Choroid plexus epithelial cell (primary cell): ENCODE measurements at regions not wholly inside any gene's neighbourhood (a gene's known extent, or its start where the extent isn't known, plus 50 kb on each side); places are given as distances from the start of the nearest gene placed in this dataset.

Source experiments
- DNase-seq: peaks from one replicate; pipeline ENCODE4 v3.0.0-alpha.2; 2010; ENCODE audit warnings: low read depth
- H3K4me3 ChIP-seq: 2 replicates; pipeline ENCODE4 v1.5.1; 2011; ENCODE audit warnings: low read depth, mild to moderate bottlenecking, control low read depth, low read length, moderate library complexity
- TF ChIP-seq, protein P1 (sequence below): conservative IDR thresholded peaks from 2 replicates; pipeline ENCODE4 v1.5.1; 2011; ENCODE audit warnings: low read depth, mild to moderate bottlenecking, control low read depth, inconsistent platforms, low read length, moderate library complexity

DNA sequence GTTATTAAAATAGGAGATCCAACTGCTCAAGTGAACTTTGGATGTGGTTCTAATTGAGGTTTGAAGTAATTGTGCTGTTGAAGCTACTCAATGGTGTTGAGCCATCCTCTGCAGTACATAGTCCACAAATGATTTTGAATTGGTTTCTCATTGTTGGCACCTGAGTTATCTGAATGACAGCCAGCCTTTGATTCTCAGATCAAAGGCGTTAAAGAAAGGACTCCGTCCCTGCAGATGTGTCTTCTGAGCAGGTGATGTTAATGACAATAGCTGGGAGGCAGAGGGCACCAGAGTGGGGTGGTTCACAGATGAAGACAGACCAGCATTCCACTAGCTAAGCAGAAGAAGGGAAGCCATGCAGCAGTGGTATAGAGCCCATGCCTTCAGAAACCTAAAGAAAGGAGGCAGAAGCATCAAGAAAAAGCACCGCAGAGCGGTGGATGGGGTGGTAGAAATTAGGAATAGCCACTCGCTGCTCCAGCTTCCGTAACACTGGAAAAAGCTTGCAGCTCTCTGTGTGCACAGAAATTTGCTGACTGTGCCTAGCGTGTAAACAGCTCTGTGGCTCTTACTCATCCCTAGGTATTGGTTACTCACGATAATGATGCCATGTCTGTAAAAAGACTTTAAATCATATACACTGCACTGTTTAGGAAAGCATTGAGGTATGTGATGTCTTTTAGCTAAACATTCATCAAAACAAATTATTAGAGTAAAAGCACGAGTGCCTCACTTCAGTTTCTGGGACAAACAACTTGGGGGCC is 79.2 kb upstream of the CLCN4 start:
- TF ChIP-seq, protein P1, sequence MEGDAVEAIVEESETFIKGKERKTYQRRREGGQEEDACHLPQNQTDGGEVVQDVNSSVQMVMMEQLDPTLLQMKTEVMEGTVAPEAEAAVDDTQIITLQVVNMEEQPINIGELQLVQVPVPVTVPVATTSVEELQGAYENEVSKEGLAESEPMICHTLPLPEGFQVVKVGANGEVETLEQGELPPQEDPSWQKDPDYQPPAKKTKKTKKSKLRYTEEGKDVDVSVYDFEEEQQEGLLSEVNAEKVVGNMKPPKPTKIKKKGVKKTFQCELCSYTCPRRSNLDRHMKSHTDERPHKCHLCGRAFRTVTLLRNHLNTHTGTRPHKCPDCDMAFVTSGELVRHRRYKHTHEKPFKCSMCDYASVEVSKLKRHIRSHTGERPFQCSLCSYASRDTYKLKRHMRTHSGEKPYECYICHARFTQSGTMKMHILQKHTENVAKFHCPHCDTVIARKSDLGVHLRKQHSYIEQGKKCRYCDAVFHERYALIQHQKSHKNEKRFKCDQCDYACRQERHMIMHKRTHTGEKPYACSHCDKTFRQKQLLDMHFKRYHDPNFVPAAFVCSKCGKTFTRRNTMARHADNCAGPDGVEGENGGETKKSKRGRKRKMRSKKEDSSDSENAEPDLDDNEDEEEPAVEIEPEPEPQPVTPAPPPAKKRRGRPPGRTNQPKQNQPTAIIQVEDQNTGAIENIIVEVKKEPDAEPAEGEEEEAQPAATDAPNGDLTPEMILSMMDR: no peak
- peak; percentile 35 for DNase-seq

DNA sequence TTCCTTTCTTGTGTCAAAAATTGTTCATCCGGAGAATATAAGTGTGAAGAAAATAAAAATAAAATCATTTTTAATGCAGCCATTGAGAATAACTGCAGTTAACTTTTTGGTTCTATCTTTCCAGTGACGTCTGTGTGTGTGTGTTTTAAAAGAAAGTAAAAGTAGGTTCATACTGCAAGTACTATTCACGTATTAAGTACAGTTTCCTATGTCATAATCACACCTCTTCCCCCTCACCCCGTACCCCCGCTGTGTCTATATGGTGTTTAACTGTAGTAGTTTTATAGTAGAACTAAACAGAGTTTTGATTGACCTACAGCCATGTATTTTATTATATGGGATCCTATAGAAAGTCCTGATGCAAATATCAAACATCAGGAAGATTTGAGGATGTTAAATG is 78.5 kb upstream of the CLCN4 start:
- H3K4me3 ChIP-seq: no peak overlapping the region
- TF ChIP-seq, protein P1: no peak
- DNase-seq: no peak

More for the DNA sequence above, 79.2 kb upstream of the CLCN4 start:
- no peak overlapping the region for H3K4me3 ChIP-seq

DNA sequence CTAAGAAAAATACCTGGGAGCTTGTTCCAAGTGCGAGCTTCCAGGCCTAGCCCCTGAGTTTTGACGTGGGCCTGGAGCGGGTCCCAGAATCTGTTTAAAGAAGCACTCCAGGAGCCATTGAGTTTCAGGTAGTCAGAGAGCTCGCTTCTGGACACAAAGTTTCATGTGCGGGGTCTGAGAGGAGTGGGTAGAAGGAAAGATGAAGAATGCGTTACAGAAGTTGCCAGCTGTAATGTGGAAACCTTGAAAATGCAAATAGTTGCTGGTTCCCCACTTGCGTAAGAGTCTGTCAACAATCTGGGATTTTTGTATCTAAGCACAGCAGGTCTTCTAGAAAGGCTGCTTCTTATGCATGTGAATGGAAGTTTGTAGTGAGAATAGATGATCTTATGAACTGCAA is 77.5 kb upstream of the CLCN4 start:
- H3K4me3 ChIP-seq: no peak overlapping the region
- TF ChIP-seq, protein P1: no peak
- peak; percentile 82 for DNase-seq

DNA sequence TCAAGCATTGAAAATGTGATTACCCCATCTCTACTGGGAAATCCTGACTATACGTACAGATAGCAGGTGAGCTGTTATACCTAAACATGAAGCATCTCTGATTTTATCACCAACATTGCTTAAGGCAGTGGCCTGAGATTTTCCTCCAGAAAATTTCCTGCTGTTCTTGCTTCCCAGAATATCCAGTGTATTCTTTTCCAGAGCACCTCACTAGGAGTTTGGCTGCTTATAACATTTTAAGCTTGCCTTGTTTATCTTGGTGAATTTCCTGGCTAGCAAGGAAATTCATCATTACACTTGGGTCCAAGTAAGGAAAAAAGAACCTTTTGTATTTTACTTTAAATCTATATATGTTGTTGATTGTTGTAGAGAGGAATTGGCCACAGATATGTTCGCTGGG is 73.0 kb upstream of the CLCN4 start:
- TF ChIP-seq, protein P1: no peak
- DNase-seq: no peak

DNA sequence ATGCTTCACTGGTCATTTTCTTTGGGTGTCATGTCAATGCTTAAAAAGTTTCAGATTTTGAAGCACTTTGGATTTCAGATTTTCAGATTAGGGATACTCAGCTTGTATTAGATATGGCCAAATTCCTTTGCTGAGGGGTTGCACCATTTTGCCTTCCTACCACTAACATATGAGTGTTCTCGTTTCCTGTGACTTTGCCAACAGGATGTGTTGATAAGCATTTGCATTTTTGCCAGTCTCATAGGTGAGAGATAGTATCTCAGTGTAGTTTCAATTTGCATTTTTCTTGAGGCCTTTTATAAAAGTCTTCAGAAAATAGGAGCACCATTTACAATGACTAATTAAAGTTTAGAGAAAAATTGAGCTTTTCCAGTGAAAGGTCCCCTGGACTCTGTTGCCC is 71.6 kb upstream of the CLCN4 start:
- TF ChIP-seq, protein P1: no peak
- no peak for DNase-seq
- H3K4me3 ChIP-seq: no peak overlapping the region

More for the DNA sequence above, 73.0 kb upstream of the CLCN4 start:
- H3K4me3 ChIP-seq: no peak overlapping the region

DNA sequence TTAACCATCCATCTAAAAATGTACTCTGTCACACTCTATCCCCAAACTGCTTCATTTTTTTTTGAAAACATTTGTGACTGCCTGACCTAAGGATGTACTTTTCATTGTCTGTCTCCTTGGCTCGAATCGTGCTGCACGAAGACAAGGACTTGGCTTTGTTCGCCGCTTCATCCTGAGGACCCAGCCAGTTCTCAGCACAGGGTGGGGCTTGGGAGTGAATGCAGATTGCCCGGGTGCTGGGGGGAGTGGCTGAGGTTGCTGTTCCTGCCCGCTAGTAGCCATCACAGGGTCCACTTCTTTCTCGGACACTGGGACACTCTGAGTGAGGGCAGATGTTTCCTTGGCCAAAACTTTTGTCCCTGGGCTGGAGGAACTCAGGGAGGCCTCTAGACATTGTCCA is 70.1 kb upstream of the CLCN4 start:
- no peak for DNase-seq
- TF ChIP-seq, protein P1: no peak
- H3K4me3 ChIP-seq: no peak overlapping the region

DNA sequence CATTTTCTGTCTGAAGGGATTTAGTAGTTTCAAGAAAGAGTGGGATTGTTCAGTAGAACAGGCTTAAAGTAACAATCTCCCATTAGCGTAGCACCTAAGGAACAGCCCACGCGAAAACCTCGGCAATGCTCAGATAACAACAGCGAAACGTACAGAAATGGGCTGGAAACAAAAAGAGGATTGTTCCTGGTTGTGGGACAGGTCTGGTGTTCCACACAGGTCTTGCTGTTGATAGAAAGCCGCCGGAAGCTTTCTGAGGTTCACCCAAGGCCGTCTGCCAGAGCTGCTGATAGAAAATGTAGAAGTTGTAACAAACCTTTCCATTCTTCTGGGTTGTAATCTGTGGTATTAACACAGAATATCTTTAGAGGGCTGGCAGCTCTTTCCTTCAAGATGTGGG is 69.4 kb upstream of the CLCN4 start:
- no peak overlapping the region for H3K4me3 ChIP-seq
- TF ChIP-seq, protein P1: no peak
- no peak for DNase-seq
